Astrocyte (in vitro differentiated cells and primary cell): ENCODE measurements at regions not wholly inside any gene's neighbourhood (a gene's known extent, or its start where the extent isn't known, plus 50 kb on each side); places are given as distances from the start of the nearest gene placed in this dataset.
"Not testable (repeated sequence)": the region's sequence is repeated elsewhere in the genome, so short reads cannot be mapped to it uniquely, and the experiment has no call there.

ENCODE experiments used
- CTCF ChIP-seq: IDR thresholded peaks from 2 replicates; pipeline ENCODE4 v1.5.1; 2011; ENCODE audit warnings: low read depth, mild to moderate bottlenecking, inconsistent platforms, low read length, moderate library complexity; ENCODE audit not compliant: insufficient read depth
- EZH2 ChIP-seq: IDR thresholded peaks from 2 replicates; pipeline ENCODE4 v1.6.1; 2012; ENCODE audit warnings: mild to moderate bottlenecking, low read length, inconsistent platforms; ENCODE audit not compliant: insufficient read depth

GRCh38 chr5:124890442-124890841, 144.0 kb upstream of the ZNF608 start:
- not testable (repeated sequence) for TF ChIP-seq CTCF, EZH2
